SK-N-SH (cell line): ENCODE measurements at regions not wholly inside any gene's neighbourhood (a gene's known extent, or its start where the extent isn't known, plus 50 kb on each side); places are given as distances from the start of the nearest gene placed in this dataset.

Experiments used
- CTCF ChIA-PET: fragments of 300-600, 350-600 bp; formaldehyde crosslinking; extraction: SDS; loops from one replicate; lab custom pipeline; 2021; lab: Yijun Ruan, JAX
- POLR2A ChIA-PET: fragments of 350-600 bp; sonication (Branson Sonifier 250); formaldehyde crosslinking; extraction: SDS; loops from one replicate; lab custom pipeline; 2020; ENCODE audit warnings: antibody characterized with exemption, inconsistent platforms; lab: Yijun Ruan, JAX
- DNase-seq: peaks from one replicate; pipeline ENCODE4 v3.0.0; 2012
- H2AFZ ChIP-seq: fragments of 200-600 bp; sonication (generic); 2 replicates; pipeline ENCODE4 v1.8.1; 2016; ENCODE audit warnings: antibody characterized with exemption, mild to moderate bottlenecking, low read depth
- H3F3A ChIP-seq: fragments of 200-600 bp; sonication (generic); replicated peaks from 2 replicates; pipeline ENCODE3; 2016; ENCODE audit warnings: antibody characterized with exemption, mild to moderate bottlenecking; ENCODE audit not compliant: insufficient read depth
- H3K27ac ChIP-seq, 2 experiments: fragments of 200-500 bp in 1 of 2; fragments of 200-600 bp in 1 of 2; sonication (Bioruptor generic) in 1 of 2; sonication (generic), shearing (Covaris generic) in 1 of 2; 2 replicates each; pipeline versions ENCODE4 v1.5.1 to v1.6.1; 2014 to 2016; ENCODE audit warnings: low read depth in 2 of 2, inconsistent platforms in 1 of 2, low read length in 1 of 2, mild to moderate bottlenecking in 1 of 2, mixed read lengths in 1 of 2
- H3K27me3 ChIP-seq: fragments of 200-600 bp; sonication (generic), shearing (Covaris generic); 2 replicates; pipeline ENCODE4 v1.6.1; 2016; ENCODE audit warnings: mixed run types; ENCODE audit not compliant: insufficient read depth
- H3K36me3 ChIP-seq, 2 experiments: fragments of 200-500 bp in 1 of 2; fragments of 200-600 bp in 1 of 2; sonication (Bioruptor generic) in 1 of 2; sonication (generic) in 1 of 2; replicated peaks in 1 of 2; 2 replicates each; pipeline versions ENCODE3 to v1.5.1; 2014 to 2016; ENCODE audit warnings: low read length in 1 of 2, mild to moderate bottlenecking in 1 of 2; ENCODE audit not compliant: insufficient read depth in 2 of 2, control insufficient read depth in 1 of 2
- H3K4me1 ChIP-seq, 2 experiments: fragments of 200-500 bp in 1 of 2; fragments of 200-600 bp in 1 of 2; sonication (Bioruptor generic) in 1 of 2; sonication (generic), shearing (Covaris generic) in 1 of 2; 2 replicates each; pipeline versions ENCODE4 v1.5.1 to v1.6.1; 2014 to 2016; ENCODE audit warnings: low read depth in 1 of 2, low read length in 1 of 2, mixed run types in 1 of 2; ENCODE audit not compliant: insufficient read depth in 2 of 2, control insufficient read depth in 1 of 2
- H3K4me2 ChIP-seq: fragments of 200-600 bp; sonication (generic), shearing (Covaris generic); 2 replicates; pipeline ENCODE4 v1.6.1; 2017; ENCODE audit warnings: mixed run types
- H3K4me3 ChIP-seq, 2 experiments: fragments of 200-500 bp in 1 of 2; fragments of 200-600 bp in 1 of 2; sonication (Bioruptor generic) in 1 of 2; sonication (generic), shearing (Covaris generic) in 1 of 2; 2 replicates each; pipeline versions ENCODE4 v1.5.1 to v1.8.1; 2014 to 2016; ENCODE audit warnings: low read depth in 2 of 2, inconsistent platforms in 1 of 2, low read length in 1 of 2, mild to moderate bottlenecking in 1 of 2, mixed read lengths in 1 of 2, moderate library complexity in 1 of 2
- H3K79me2 ChIP-seq: fragments of 200-600 bp; sonication (generic); 2 replicates; pipeline ENCODE4 v1.8.1; 2017; ENCODE audit warnings: mild to moderate bottlenecking; ENCODE audit not compliant: insufficient read depth
- H3K9ac ChIP-seq: fragments of 200-600 bp; sonication (generic); 2 replicates; pipeline ENCODE4 v1.6.1; 2017; ENCODE audit warnings: mixed run types
- H3K9me2 ChIP-seq: fragments of 200-600 bp; sonication (generic); 2 replicates; pipeline ENCODE4 v1.6.1; 2017; ENCODE audit warnings: mixed run types
- H3K9me3 ChIP-seq: fragments of 200-600 bp; sonication (generic); 2 replicates; pipeline ENCODE4 v1.6.1; 2017; ENCODE audit warnings: mixed run types, mild to moderate bottlenecking, moderate library complexity
- H4K20me1 ChIP-seq: fragments of 200-600 bp; sonication (generic); 2 replicates; pipeline ENCODE4 v1.6.1; 2017; ENCODE audit warnings: mild to moderate bottlenecking, mixed run types; ENCODE audit not compliant: insufficient read depth
- CHD2 ChIP-seq: fragments of 150-350 bp; IDR thresholded peaks from 2 replicates; pipeline ENCODE4 v1.6.1; 2018; ENCODE audit warnings: low read length; ENCODE audit not compliant: partially characterized antibody
- CTCF ChIP-seq: fragments of 200-600 bp; sonication (generic); IDR thresholded peaks from 2 replicates; pipeline ENCODE4 v1.6.1; 2017; ENCODE audit warnings: antibody characterized with exemption, mild to moderate bottlenecking, moderate library complexity
- ELF1 ChIP-seq: IDR thresholded peaks from 2 replicates; pipeline ENCODE4 v1.4.0; 2012
- EP300 ChIP-seq, 2 experiments: IDR thresholded peaks; 2 replicates each; pipeline versions ENCODE4 v1.4.0 to v1.6.1; 2012; ENCODE audit warnings: borderline replicate concordance in 1 of 2, low read depth in 1 of 2, low read length in 1 of 2
- FOXJ3 ChIP-seq: sonication (generic); formaldehyde crosslinking; IDR thresholded peaks from 2 replicates; pipeline ENCODE4 v1.5.1; 2020; ENCODE audit warnings: mild to moderate bottlenecking, missing genetic modification reagents
- GABPA ChIP-seq: IDR thresholded peaks from 2 replicates; pipeline ENCODE4 v1.4.0; 2012; ENCODE audit warnings: low read depth, mild to moderate bottlenecking
- IRF3 ChIP-seq: fragments of 150-350 bp; IDR thresholded peaks from 2 replicates; pipeline ENCODE4 v1.6.1; 2016; ENCODE audit warnings: mild to moderate bottlenecking, low read depth, low read length
- JUND ChIP-seq: IDR thresholded peaks from 2 replicates; pipeline ENCODE4 v1.4.0; 2012
- MEF2A ChIP-seq: IDR thresholded peaks from 2 replicates; pipeline ENCODE4 v1.4.0; 2012; ENCODE audit warnings: low read depth, borderline replicate concordance
- RAD21 ChIP-seq: IDR thresholded peaks from 2 replicates; pipeline ENCODE4 v1.6.1; 2012; ENCODE audit warnings: mild to moderate bottlenecking, low read length
- REST ChIP-seq: IDR thresholded peaks from 2 replicates; pipeline ENCODE4 v1.6.1; 2012; ENCODE audit warnings: mild to moderate bottlenecking, low read depth, low read length, moderate library complexity
- RXRA ChIP-seq: IDR thresholded peaks from 2 replicates; pipeline ENCODE4 v1.4.0; 2012; ENCODE audit warnings: low read depth, mild to moderate bottlenecking, borderline replicate concordance
- TCF12 ChIP-seq: IDR thresholded peaks from 2 replicates; pipeline ENCODE4 v1.4.0; 2012
- TEAD4 ChIP-seq: IDR thresholded peaks from 2 replicates; pipeline ENCODE4 v1.4.0; 2012; ENCODE audit warnings: mild to moderate bottlenecking, borderline replicate concordance; ENCODE audit not compliant: insufficient read depth
- USF1 ChIP-seq: IDR thresholded peaks from 2 replicates; pipeline ENCODE4 v1.4.0; 2012; ENCODE audit warnings: low read depth, borderline replicate concordance
- USF2 ChIP-seq: fragments of 150-350 bp; IDR thresholded peaks from 2 replicates; pipeline ENCODE4 v1.6.1; 2017; ENCODE audit warnings: antibody characterized with exemption, low read length, low read depth, borderline replicate concordance
- YY1 ChIP-seq: IDR thresholded peaks from 2 replicates; pipeline ENCODE4 v1.4.0; 2012; ENCODE audit warnings: low read depth, mild to moderate bottlenecking
- WGBS: methylation state at CpG from one replicate; pipeline ENCODE4 v1.1.6; 2017; ENCODE audit warnings: low lambda C conversion rate; 5-methylcytosine and 5-hydroxymethylcytosine counted together
- TF ChIP-seq, protein P1 (sequence below): IDR thresholded peaks from 2 replicates; pipeline ENCODE4; 2012

DNA sequence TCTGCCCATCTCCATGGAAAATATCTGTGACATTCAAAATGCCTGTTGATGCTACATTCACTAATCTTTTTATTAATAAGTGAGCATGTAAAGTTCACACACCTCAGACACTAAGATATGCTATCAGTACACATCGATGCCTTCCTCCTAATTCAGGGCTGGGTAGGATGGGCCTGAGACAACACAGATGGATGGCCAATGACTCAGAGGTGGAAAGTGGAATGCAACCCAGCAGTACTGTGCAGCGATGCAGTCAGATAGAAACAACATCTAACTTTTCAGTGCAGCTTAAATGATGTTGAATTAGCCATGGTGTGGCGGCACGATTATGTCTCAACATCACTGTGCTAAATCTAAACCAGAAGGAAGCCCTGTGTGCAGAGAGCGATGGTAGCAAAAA, 161.6 kb upstream of the KCNJ15 start:
- H3K9me2 ChIP-seq: no peaks in the 10 kb centered on the region
- no peak overlapping the region for H3K4me2 ChIP-seq
- H3K27ac ChIP-seq: no peak overlapping the region
- POLR2A ChIA-PET: no interaction called here
- H4K20me1 ChIP-seq: no peaks in the 10 kb centered on the region
- no peaks in the 10 kb centered on the region for H3K36me3 ChIP-seq
- no peaks in the 10 kb centered on the region for H3K27me3 ChIP-seq
- no peak for DNase-seq
- TF ChIP-seq IRF3 (no peak), EP300 (IDR thresholded peaks at IDR 0.05; ENCODE audit: borderline replicate concordance in 1 of 2, low read depth in 1 of 2, low read length in 1 of 2) (no peak), RAD21 (no peak), TEAD4 (no peak), MEF2A (no peak)
- TF ChIP-seq, all 33 proteins: peak for 0
- Histone ChIP-seq H3K9ac (no peak overlapping the region), H2AFZ (no peak overlapping the region), H3K4me3 (no peak overlapping the region), H3K9me3 (no peaks in the 10 kb centered on the region), H3K4me1 (no peaks in the 10 kb centered on the region), H3K79me2 (no peaks in the 10 kb centered on the region), H3F3A (no peaks in the 10 kb centered on the region)
- CTCF ChIA-PET: interaction anchor here (0.7 kb wide), 1 partner anchor 32 kb away, joined by 3 read pairs; no protein-coding TSS in a partner anchor
- WGBS: 13% methylated on average over 5 of the region's 5 CpGs

DNA sequence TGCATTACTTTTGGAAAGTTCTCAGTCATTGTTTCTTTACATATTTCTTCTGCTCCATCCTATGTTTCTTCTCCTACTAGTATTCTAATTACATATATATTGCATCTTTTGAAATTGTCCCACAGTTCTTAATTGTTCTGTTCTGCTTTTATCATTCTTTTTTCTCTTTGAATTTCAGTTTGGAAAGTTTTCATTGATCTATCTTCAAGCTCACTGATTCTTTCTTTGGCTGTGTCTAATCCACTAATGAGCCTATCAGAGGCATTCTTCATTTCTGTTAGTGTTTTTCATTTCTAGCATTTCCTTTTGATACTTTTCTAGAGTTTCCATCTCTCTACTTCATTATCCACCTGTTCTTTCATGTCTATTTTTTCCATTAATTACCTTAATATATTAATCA, 159.0 kb upstream of the KCNJ15 start:
- no peaks in the 10 kb centered on the region for H3K9me2 ChIP-seq
- H2AFZ ChIP-seq: no peak overlapping the region
- H4K20me1 ChIP-seq: no peaks in the 10 kb centered on the region
- no peaks in the 10 kb centered on the region for H3K27me3 ChIP-seq
- POLR2A ChIA-PET: no interaction called here
- H3K9me3 ChIP-seq: no peaks in the 10 kb centered on the region
- H3K36me3 ChIP-seq: no peaks in the 10 kb centered on the region
- no peak overlapping the region for H3K4me3 ChIP-seq
- no peak overlapping the region for H3K27ac ChIP-seq
- CTCF ChIA-PET: no interaction called here
- no peaks in the 10 kb centered on the region for H3F3A ChIP-seq
- no peak overlapping the region for H3K4me2 ChIP-seq
- no peak for DNase-seq
- H3K79me2 ChIP-seq: no peaks in the 10 kb centered on the region
- H3K9ac ChIP-seq: no peak overlapping the region
- H3K4me1 ChIP-seq: no peaks in the 10 kb centered on the region
- TF ChIP-seq IRF3 (no peak), CTCF (no peak), REST (no peak), FOXJ3 (CRISPR knock-in tag) (no peak), ELF1 (no peak), USF2 (no peak), CHD2 (no peak), USF1 (no peak), RXRA (no peak), TCF12 (no peak), MEF2A (no peak), YY1 (no peak), GABPA (no peak), JUND (no peak)
- TF ChIP-seq, protein P1, sequence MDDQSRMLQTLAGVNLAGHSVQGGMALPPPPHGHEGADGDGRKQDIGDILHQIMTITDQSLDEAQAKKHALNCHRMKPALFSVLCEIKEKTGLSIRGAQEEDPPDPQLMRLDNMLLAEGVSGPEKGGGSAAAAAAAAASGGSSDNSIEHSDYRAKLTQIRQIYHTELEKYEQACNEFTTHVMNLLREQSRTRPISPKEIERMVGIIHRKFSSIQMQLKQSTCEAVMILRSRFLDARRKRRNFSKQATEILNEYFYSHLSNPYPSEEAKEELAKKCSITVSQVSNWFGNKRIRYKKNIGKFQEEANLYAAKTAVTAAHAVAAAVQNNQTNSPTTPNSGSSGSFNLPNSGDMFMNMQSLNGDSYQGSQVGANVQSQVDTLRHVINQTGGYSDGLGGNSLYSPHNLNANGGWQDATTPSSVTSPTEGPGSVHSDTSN: no peak
